ENCODE measurements at regions not wholly inside any gene's neighbourhood (a gene's known extent, or its start where the extent isn't known, plus 50 kb on each side); places are given as distances from the start of the nearest gene placed in this dataset.

- Histone ChIP-seq H3K4me3 (no peak overlapping the region), H3K36me3 (no peaks in the 10 kb centered on the region), H3K4me1 (no peaks in the 10 kb centered on the region), H3K27me3 (no peaks in the 10 kb centered on the region), H3K27ac (no peak overlapping the region), H3K9me3 (no peaks in the 10 kb centered on the region)
- TF ChIP-seq CTCF (IDR thresholded peaks at IDR 0.05): no peak
- no peak for DNase-seq (ENCODE audit: low spot score)
Measured at GRCh38 chr10:34918060-34918775, 103.1 kb upstream of the PARD3 start.

- TF ChIP-seq CTCF (IDR thresholded peaks at IDR 0.05): no peak
- Histone ChIP-seq H3K27ac (no peak overlapping the region), H3K4me3 (no peak overlapping the region), H3K4me1 (no peaks in the 10 kb centered on the region), H3K9me3 (no peaks in the 10 kb centered on the region), H3K27me3 (no peaks in the 10 kb centered on the region), H3K36me3 (no peaks in the 10 kb centered on the region)
- no peak for DNase-seq (ENCODE audit: low spot score)
Measured at GRCh38 chr10:34916314-34916713, 101.2 kb upstream of the PARD3 start.

GRCh38 chr10:34912771-34913170 is 97.7 kb upstream of the PARD3 start:
- no peaks in the 10 kb centered on the region for H3K27me3 ChIP-seq
- no peak for DNase-seq (ENCODE audit: low spot score)
- no peak overlapping the region for H3K27ac ChIP-seq
- H3K4me3 ChIP-seq: no peak overlapping the region
- H3K9me3 ChIP-seq: no peaks in the 10 kb centered on the region
- TF ChIP-seq CTCF (IDR thresholded peaks at IDR 0.05): no peak
- H3K4me1 ChIP-seq: peaks cover 0 to 6% of the 10 kb centered on the region in 2 donors
- H3K36me3 ChIP-seq: no peaks in the 10 kb centered on the region

GRCh38 chr10:34911661-34912205 is 96.6 kb upstream of the PARD3 start:
- Histone ChIP-seq H3K27ac (no peak overlapping the region), H3K4me3 (no peak overlapping the region), H3K27me3 (no peaks in the 10 kb centered on the region), H3K9me3 (no peaks in the 10 kb centered on the region), H3K4me1 (peaks cover 0 to 6% of the 10 kb centered on the region in 2 donors), H3K36me3 (no peaks in the 10 kb centered on the region)
- no peak for TF ChIP-seq CTCF (IDR thresholded peaks at IDR 0.05)
- no peak for DNase-seq (ENCODE audit: low spot score)

- no peak for DNase-seq (ENCODE audit: low spot score)
- no peak overlapping the region for H3K27ac ChIP-seq
- H3K4me3 ChIP-seq: no peak overlapping the region
- H3K36me3 ChIP-seq: no peaks in the 10 kb centered on the region
- no peak for TF ChIP-seq CTCF (IDR thresholded peaks at IDR 0.05)
- no peaks in the 10 kb centered on the region for H3K27me3 ChIP-seq
- H3K9me3 ChIP-seq: no peaks in the 10 kb centered on the region
- H3K4me1 ChIP-seq: peaks cover 0 to 6% of the 10 kb centered on the region in 2 donors
Measured at GRCh38 chr10:34908481-34908880, 93.4 kb upstream of the PARD3 start.
